Adrenal gland (tissue), 5 donors: ENCODE measurements at regions not wholly inside any gene's neighbourhood (a gene's known extent, or its start where the extent isn't known, plus 50 kb on each side); places are given as distances from the start of the nearest gene placed in this dataset.

Source experiments
- POLR2A ChIP-seq, 2 donors: fragments of 450-650 bp; IDR thresholded peaks; one replicate each; pipeline ENCODE4 v1.6.1; 2017; ENCODE audit warnings: antibody characterized with exemption in 2 of 2, mild to moderate bottlenecking in 2 of 2, moderate library complexity in 1 of 2
- TF ChIP-seq, protein P1 (sequence below), 6 experiments: fragments of 450-650 bp in 4 of 6; fragments of 200-600 bp in 2 of 6; sonication (generic) in 1 of 6; IDR thresholded peaks; 1 replicate in 5 of 6; 2 replicates in 1 of 6; pipeline versions ENCODE4 v1.5.1 to v1.8.0; 2016 to 2021; ENCODE audit warnings: antibody characterized with exemption in 6 of 6, mild to moderate bottlenecking in 2 of 6, moderate library complexity in 1 of 6
- donor health status: DM: no; HTN: no; CAD: no.

DNA sequence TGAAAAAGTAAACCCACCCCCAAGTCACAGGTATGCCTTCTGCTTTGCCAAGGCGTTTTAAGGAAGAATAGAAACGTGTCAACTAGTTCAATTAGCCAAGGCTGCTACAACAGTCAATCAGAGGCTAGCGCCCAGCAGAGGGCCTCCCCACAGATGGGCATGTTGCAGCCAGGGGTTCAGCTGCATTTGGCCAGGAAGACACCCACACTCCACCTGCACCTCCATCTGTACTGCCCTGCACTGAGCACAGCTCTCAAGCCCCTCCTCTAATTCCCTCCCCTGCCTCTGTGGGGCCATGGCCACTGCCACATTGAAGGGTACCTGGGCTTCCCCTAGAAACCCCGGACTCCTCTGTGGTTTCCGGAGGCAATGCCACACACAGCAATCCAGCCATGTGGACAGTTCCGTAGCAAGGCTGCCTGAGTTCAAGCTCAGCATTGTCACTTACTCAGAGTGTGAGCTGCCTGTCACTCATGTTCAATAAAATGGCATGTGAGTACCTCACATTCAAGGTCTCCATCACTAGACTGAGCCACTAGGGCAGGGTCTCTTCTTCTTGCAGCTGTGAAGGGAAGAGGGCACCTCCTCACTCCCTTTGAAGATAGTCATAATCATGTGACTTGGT, 248.4 kb downstream of the IRX2 start:
- TF ChIP-seq, protein P1, sequence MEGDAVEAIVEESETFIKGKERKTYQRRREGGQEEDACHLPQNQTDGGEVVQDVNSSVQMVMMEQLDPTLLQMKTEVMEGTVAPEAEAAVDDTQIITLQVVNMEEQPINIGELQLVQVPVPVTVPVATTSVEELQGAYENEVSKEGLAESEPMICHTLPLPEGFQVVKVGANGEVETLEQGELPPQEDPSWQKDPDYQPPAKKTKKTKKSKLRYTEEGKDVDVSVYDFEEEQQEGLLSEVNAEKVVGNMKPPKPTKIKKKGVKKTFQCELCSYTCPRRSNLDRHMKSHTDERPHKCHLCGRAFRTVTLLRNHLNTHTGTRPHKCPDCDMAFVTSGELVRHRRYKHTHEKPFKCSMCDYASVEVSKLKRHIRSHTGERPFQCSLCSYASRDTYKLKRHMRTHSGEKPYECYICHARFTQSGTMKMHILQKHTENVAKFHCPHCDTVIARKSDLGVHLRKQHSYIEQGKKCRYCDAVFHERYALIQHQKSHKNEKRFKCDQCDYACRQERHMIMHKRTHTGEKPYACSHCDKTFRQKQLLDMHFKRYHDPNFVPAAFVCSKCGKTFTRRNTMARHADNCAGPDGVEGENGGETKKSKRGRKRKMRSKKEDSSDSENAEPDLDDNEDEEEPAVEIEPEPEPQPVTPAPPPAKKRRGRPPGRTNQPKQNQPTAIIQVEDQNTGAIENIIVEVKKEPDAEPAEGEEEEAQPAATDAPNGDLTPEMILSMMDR (IDR thresholded peaks at IDR 0.05): no peak
- no peak for TF ChIP-seq POLR2A (IDR thresholded peaks at IDR 0.05)
